Head of caudate nucleus (tissue), 42 donors: ENCODE measurements at regions not wholly inside any gene's neighbourhood (a gene's known extent, or its start where the extent isn't known, plus 50 kb on each side); places are given as distances from the start of the nearest gene placed in this dataset.

Source experiments
- DNase-seq, 42 donors: peaks; one replicate each; pipeline versions ENCODE4 v3.0.0 to v3.0.0-alpha.2; 2020 to 2021; ENCODE audit warnings: mixed read lengths in 7 of 42
- intact Hi-C: fragments of 100-400 bp; cut with DNase I; formaldehyde crosslinking; loops from one replicate; pipeline ENCODE4 v1.15.0; 2022

GRCh38 chr17:6893382-6894205 lies 62.1 kb upstream of the TEKT1 start:
- intact Hi-C loops = no loop called here
- DNase-seq = no peak

GRCh38 chr17:6894206-6894528 lies 62.6 kb upstream of the TEKT1 start:
- DNase-seq = peak in 8 of 42 donors; percentile 8 to 53 (median 26)

GRCh38 chr17:6901086-6901485 lies 69.6 kb upstream of the TEKT1 start:
- intact Hi-C loops = no loop called here
- no peak for DNase-seq

More at GRCh38 chr17:6894206-6894528, 62.6 kb upstream of the TEKT1 start:
- intact Hi-C loops = no loop called here

GRCh38 chr17:6903326-6903900 lies 71.9 kb upstream of the TEKT1 start:
- intact Hi-C loops = no loop called here
- peak in 3 of 42 donors; percentile 15 to 37 (median 30) for DNase-seq

- intact Hi-C loops = no loop called here
- no peak for DNase-seq
Measured at GRCh38 chr17:6908807-6909206, 77.3 kb upstream of the TEKT1 start.

GRCh38 chr17:6910987-6911603 lies 79.6 kb upstream of the TEKT1 start:
- intact Hi-C loops = loop anchor here (5.0 kb wide), 2 partner anchors 91 to 111 kb away; partner anchors contain the start of gene BCL6B
- DNase-seq = peak in 1 of 42 donors; percentile 22

GRCh38 chr17:6912110-6913051 lies 80.9 kb upstream of the TEKT1 start:
- intact Hi-C loops = loop anchor here (5.0 kb wide), 2 partner anchors 90 to 110 kb away; partner anchors contain the start of gene BCL6B

GRCh38 chr17:6913608-6914443 lies 82.0 kb upstream of the ALOX12 start:
- DNase-seq = peak; percentile 47 to 91 (median 78)
- intact Hi-C loops = loop anchor here (5.0 kb wide), 2 partner anchors 88 to 108 kb away; partner anchors contain the start of gene BCL6B

More at GRCh38 chr17:6912110-6913051, 80.9 kb upstream of the TEKT1 start:
- no peak for DNase-seq

GRCh38 chr17:6914711-6915110 lies 81.1 kb upstream of the ALOX12 start:
- DNase-seq = no peak
- intact Hi-C loops = loop anchor here (5.0 kb wide), 2 partner anchors 88 to 108 kb away; partner anchors contain the start of gene BCL6B

- intact Hi-C loops = no loop called here
- DNase-seq = no peak
Measured at GRCh38 chr17:6915620-6916019, 80.2 kb upstream of the ALOX12 start.

- intact Hi-C loops = no loop called here
- DNase-seq = no peak
Measured at GRCh38 chr17:6919158-6919557, 76.7 kb upstream of the ALOX12 start.

GRCh38 chr17:6923385-6923784 lies 72.5 kb upstream of the ALOX12 start:
- intact Hi-C loops = no loop called here
- DNase-seq = no peak

GRCh38 chr17:6924208-6924607 lies 71.6 kb upstream of the ALOX12 start:
- DNase-seq = no peak
- intact Hi-C loops = no loop called here

- DNase-seq = no peak
- intact Hi-C loops = no loop called here
Measured at GRCh38 chr17:6926667-6927066, 69.2 kb upstream of the ALOX12 start.

- no peak for DNase-seq
- intact Hi-C loops = no loop called here
Measured at GRCh38 chr17:6927290-6928126, 68.3 kb upstream of the ALOX12 start.

GRCh38 chr17:6928193-6928592 lies 67.7 kb upstream of the ALOX12 start:
- intact Hi-C loops = no loop called here
- no peak for DNase-seq

GRCh38 chr17:6930749-6931148 lies 65.1 kb upstream of the ALOX12 start:
- intact Hi-C loops = no loop called here
- no peak for DNase-seq
